ENCODE measurements at regions not wholly inside any gene's neighbourhood (a gene's known extent, or its start where the extent isn't known, plus 50 kb on each side); places are given as distances from the start of the nearest gene placed in this dataset.

GRCh38 chr14:29078810-29079522, 312.4 kb downstream of the FOXG1 start:
- no peaks in the 10 kb centered on the region for H3K36me3 ChIP-seq (ENCODE audit: control insufficient read depth in 2 of 2, insufficient read depth in 1 of 2, low read length in 2 of 2)
- no peak overlapping the region for H3K27ac ChIP-seq (ENCODE audit: extremely low read depth, low read depth, low read length)
- H3K9me3 ChIP-seq (ENCODE audit: control insufficient read depth, insufficient read depth, low read depth, low read length) = no peaks in the 10 kb centered on the region
- H3K4me3 ChIP-seq (ENCODE audit: low read depth, low read length) = no peak overlapping the region
- ChIA-PET CTCF (no interaction called here), POLR2A (no interaction called here)
- TF ChIP-seq ZNF658 (tag by site-specific recombination; IDR thresholded peaks at IDR 0.05) = no peak
- TF ChIP-seq ZNF580 (tag by site-specific recombination; IDR thresholded peaks at IDR 0.05) = no peak
- TF ChIP-seq ZNF433 (tag by site-specific recombination; IDR thresholded peaks at IDR 0.05; ENCODE audit: low read depth) = no peak
- no peak for TF ChIP-seq ZNF670 (tag by site-specific recombination; IDR thresholded peaks at IDR 0.05; ENCODE audit: low read depth)
- no peak for TF ChIP-seq ZNF133 (tag by site-specific recombination; IDR thresholded peaks at IDR 0.05)
- TF ChIP-seq ZNF214 (tag by site-specific recombination; IDR thresholded peaks at IDR 0.05; ENCODE audit: borderline replicate concordance) = no peak
- no peak for TF ChIP-seq ZNF792 (tag by site-specific recombination; IDR thresholded peaks at IDR 0.05)
- no peak for TF ChIP-seq SP7 (tag by site-specific recombination; IDR thresholded peaks at IDR 0.05)
- no peak for TF ChIP-seq ZXDB (tag by site-specific recombination; IDR thresholded peaks at IDR 0.05)
- TF ChIP-seq ZNF302 (tag by site-specific recombination; IDR thresholded peaks at IDR 0.05; ENCODE audit: low read depth) = no peak
- TF ChIP-seq PRDM2 (tag by site-specific recombination; IDR thresholded peaks at IDR 0.05; ENCODE audit: borderline replicate concordance) = no peak
- TF ChIP-seq ZNF202 (tag by site-specific recombination; IDR thresholded peaks at IDR 0.05; ENCODE audit: borderline replicate concordance) = no peak
- no peak for TF ChIP-seq ZNF624 (tag by site-specific recombination; IDR thresholded peaks at IDR 0.05)
- no peaks in the 10 kb centered on the region for H3K4me1 ChIP-seq (ENCODE audit: control insufficient read depth, insufficient read depth, low read length)

GRCh38 chr14:29085546-29085945, 319.0 kb downstream of the FOXG1 start:
- Histone ChIP-seq H3K9me3 (ENCODE audit: control insufficient read depth, insufficient read depth, low read depth, low read length) (no peaks in the 10 kb centered on the region), H3K4me3 (ENCODE audit: low read depth, low read length) (no peak overlapping the region), H3K36me3 (ENCODE audit: control insufficient read depth in 2 of 2, insufficient read depth in 1 of 2, low read length in 2 of 2) (no peaks in the 10 kb centered on the region), H3K4me1 (ENCODE audit: control insufficient read depth, insufficient read depth, low read length) (no peaks in the 10 kb centered on the region), H3K27ac (ENCODE audit: extremely low read depth, low read depth, low read length) (no peak overlapping the region)
- no peak for TF ChIP-seq ZNF175 (tag by site-specific recombination; IDR thresholded peaks at IDR 0.05)
- TF ChIP-seq ZNF792 (tag by site-specific recombination; IDR thresholded peaks at IDR 0.05) = no peak
- no peak for TF ChIP-seq ZNF571 (tag by site-specific recombination; IDR thresholded peaks at IDR 0.05)
- no peak for TF ChIP-seq ATF2 (tag by site-specific recombination; IDR thresholded peaks at IDR 0.05; ENCODE audit: low read depth)
- TF ChIP-seq ZNF785 (tag by site-specific recombination; IDR thresholded peaks at IDR 0.05) = no peak
- TF ChIP-seq ZBTB8A (tag by site-specific recombination; IDR thresholded peaks at IDR 0.05) = no peak
- no peak for TF ChIP-seq ZNF404 (tag by site-specific recombination; IDR thresholded peaks at IDR 0.05)
- TF ChIP-seq SP2 (tag by site-specific recombination; IDR thresholded peaks at IDR 0.05) = no peak
- TF ChIP-seq ZNF19 (tag by site-specific recombination; IDR thresholded peaks at IDR 0.05; ENCODE audit: low read depth) = no peak
- ChIA-PET POLR2A (no interaction called here), CTCF (interaction anchor here (0.6 to 0.7 kb wide), 2 partner anchors 45 to 330 kb away, joined by 3 to 4 read pairs; no protein-coding TSS in a partner anchor)
